ENCODE measurements at regions not wholly inside any gene's neighbourhood (a gene's known extent, or its start where the extent isn't known, plus 50 kb on each side); places are given as distances from the start of the nearest gene placed in this dataset.

DNA sequence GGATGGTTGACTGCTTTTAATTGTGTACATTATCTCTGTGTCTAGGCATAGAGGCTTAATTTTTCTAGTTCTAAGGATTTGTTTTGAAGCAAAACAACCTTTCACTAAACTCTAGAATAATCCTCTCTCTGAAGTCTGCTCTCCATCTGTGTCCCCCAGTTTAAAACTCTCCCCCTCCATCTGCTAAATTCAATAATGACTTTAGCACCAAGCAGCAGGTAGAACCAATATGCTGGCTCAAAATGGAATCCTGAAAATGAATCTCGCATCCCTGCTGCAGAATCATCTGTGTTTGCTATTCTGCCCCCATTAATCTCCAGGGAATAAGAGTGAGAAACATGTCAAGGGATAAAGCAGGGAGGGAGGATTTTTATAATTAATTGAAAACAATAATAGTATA lies 111.8 kb downstream of the TUSC7 start:
- TF ChIP-seq, protein P1, sequence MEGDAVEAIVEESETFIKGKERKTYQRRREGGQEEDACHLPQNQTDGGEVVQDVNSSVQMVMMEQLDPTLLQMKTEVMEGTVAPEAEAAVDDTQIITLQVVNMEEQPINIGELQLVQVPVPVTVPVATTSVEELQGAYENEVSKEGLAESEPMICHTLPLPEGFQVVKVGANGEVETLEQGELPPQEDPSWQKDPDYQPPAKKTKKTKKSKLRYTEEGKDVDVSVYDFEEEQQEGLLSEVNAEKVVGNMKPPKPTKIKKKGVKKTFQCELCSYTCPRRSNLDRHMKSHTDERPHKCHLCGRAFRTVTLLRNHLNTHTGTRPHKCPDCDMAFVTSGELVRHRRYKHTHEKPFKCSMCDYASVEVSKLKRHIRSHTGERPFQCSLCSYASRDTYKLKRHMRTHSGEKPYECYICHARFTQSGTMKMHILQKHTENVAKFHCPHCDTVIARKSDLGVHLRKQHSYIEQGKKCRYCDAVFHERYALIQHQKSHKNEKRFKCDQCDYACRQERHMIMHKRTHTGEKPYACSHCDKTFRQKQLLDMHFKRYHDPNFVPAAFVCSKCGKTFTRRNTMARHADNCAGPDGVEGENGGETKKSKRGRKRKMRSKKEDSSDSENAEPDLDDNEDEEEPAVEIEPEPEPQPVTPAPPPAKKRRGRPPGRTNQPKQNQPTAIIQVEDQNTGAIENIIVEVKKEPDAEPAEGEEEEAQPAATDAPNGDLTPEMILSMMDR (IDR thresholded peaks at IDR 0.05; ENCODE audit: control insufficient read depth, insufficient read depth, low read depth, low read length, missing control alignments): no peak
- no peak overlapping the region for H3K4me3 ChIP-seq (ENCODE audit: control insufficient read depth, low read depth, low read length)
- DNase-seq (ENCODE audit: low read depth): no peak

DNA sequence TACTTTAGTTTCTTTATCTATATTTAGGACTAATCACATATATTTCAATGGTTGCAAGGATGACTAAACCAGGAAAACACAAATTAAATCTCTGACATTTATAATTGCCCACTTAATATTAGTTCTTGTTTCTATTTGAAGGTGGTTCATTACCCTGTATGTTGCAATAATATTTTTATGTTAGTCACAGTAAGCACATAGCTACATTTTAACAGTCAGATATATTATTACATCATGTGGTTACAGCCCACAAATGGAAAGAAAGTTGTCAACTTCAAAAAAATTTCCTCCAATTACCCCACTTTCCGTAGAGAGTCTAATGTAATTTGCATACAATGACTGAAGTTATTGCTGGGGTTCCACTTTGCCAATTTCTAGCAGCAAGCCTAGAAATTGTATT lies 114.6 kb downstream of the TUSC7 start:
- no peak overlapping the region for H3K4me3 ChIP-seq (ENCODE audit: control insufficient read depth, low read depth, low read length)
- DNase-seq (ENCODE audit: low read depth): no peak
- TF ChIP-seq, protein P1 (IDR thresholded peaks at IDR 0.05; ENCODE audit: control insufficient read depth, insufficient read depth, low read depth, low read length, missing control alignments): no peak

DNA sequence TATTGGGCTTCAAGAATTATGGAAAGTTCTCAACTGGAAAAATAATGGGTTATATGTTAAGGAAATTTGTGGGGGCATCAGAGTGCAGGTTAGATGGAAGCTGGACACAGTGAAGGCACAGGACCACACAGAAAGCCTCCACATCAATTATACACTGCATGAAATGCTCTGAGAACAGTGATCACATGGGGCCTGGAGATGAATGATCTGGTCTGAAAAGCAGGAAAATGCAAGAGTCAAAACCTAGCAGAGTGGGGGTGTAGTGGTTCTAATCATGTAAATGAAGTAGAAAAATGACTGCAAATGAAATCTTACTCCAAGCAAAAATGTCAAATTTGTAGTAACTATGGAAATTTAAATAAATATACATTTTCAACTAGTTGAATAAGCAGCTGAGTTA lies 123.6 kb downstream of the TUSC7 start:
- DNase-seq (ENCODE audit: low read depth): no peak
- no peak overlapping the region for H3K4me3 ChIP-seq (ENCODE audit: control insufficient read depth, low read depth, low read length)
- TF ChIP-seq, protein P1 (IDR thresholded peaks at IDR 0.05; ENCODE audit: control insufficient read depth, insufficient read depth, low read depth, low read length, missing control alignments): no peak

- TF ChIP-seq, protein P1 (IDR thresholded peaks at IDR 0.05; ENCODE audit: control insufficient read depth, insufficient read depth, low read depth, low read length, missing control alignments): no peak
- no peak overlapping the region for H3K4me3 ChIP-seq (ENCODE audit: control insufficient read depth, low read depth, low read length)
- no peak for DNase-seq (ENCODE audit: low read depth)
Observed at GRCh38 chr3:116834816-116835215, 125.2 kb downstream of the TUSC7 start.

GRCh38 chr3:116835658-116836057 lies 126.1 kb downstream of the TUSC7 start:
- TF ChIP-seq, protein P1 (IDR thresholded peaks at IDR 0.05; ENCODE audit: control insufficient read depth, insufficient read depth, low read depth, low read length, missing control alignments): no peak
- no peak for DNase-seq (ENCODE audit: low read depth)
- H3K4me3 ChIP-seq (ENCODE audit: control insufficient read depth, low read depth, low read length): no peak overlapping the region

- TF ChIP-seq, protein P1 (IDR thresholded peaks at IDR 0.05; ENCODE audit: control insufficient read depth, insufficient read depth, low read depth, low read length, missing control alignments): no peak
- H3K4me3 ChIP-seq (ENCODE audit: control insufficient read depth, low read depth, low read length): no peak overlapping the region
- DNase-seq (ENCODE audit: low read depth): no peak
Observed at GRCh38 chr3:116836286-116836685, 126.7 kb downstream of the TUSC7 start.

DNA sequence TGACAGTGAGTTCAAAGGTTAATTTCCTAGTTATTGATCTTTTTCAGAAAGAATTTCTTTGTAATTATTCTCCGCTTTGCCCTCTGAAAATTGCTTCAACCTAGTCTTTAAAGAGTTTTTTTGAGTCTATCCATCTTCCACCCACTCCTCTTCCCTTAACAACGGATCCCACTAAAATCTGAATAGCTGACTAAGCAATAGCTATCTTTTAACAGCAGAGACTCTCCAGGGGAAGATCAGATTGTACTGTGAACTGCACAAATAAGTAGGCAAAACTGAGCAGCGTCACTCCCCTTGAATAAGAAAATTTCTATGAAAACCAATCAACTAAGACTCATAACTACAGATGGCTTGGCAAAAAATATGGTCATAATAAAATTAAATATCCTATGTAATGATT lies 127.9 kb downstream of the TUSC7 start:
- TF ChIP-seq, protein P1 (IDR thresholded peaks at IDR 0.05; ENCODE audit: control insufficient read depth, insufficient read depth, low read depth, low read length, missing control alignments): no peak
- H3K4me3 ChIP-seq (ENCODE audit: control insufficient read depth, low read depth, low read length): no peak overlapping the region
- DNase-seq (ENCODE audit: low read depth): no peak
